DND-41 (cell line): ENCODE measurements at regions not wholly inside any gene's neighbourhood (a gene's known extent, or its start where the extent isn't known, plus 50 kb on each side); places are given as distances from the start of the nearest gene placed in this dataset.

Source experiments
- EZH2 ChIP-seq: IDR thresholded peaks from 3 replicates; pipeline ENCODE4 v1.6.1; 2012; ENCODE audit warnings: borderline replicate concordance, low read depth, mild to moderate bottlenecking, moderate library complexity, low read length, inconsistent platforms; ENCODE audit not compliant: severe bottlenecking
- TF ChIP-seq, protein P1 (sequence below): IDR thresholded peaks from 2 replicates; pipeline ENCODE4 v1.5.1; 2012; ENCODE audit warnings: borderline replicate concordance, low read length, moderate library complexity, mild to moderate bottlenecking; ENCODE audit not compliant: poor library complexity, severe bottlenecking; ENCODE audit errors: extremely low read depth

DNA sequence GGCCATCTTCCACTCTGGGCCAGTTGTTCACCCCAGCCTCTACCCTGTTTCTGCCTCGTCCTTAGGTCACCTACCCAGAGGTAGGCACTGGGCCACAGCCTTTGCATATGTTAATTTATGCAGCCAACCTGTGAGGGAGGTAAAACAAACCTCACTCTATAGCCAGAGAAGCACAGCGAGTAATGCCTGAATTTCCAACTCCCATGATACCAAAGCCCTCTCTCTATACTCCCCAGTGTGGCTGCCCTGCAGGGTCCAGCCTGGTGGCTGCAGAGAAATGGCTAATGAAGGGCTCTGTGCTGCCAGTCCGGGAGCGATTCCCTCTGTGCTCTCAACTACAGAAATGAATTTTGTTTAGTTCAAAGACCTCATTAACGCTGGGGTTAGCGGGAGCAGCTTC lies 397.0 kb upstream of the CCL2 start:
- TF ChIP-seq, protein P1, sequence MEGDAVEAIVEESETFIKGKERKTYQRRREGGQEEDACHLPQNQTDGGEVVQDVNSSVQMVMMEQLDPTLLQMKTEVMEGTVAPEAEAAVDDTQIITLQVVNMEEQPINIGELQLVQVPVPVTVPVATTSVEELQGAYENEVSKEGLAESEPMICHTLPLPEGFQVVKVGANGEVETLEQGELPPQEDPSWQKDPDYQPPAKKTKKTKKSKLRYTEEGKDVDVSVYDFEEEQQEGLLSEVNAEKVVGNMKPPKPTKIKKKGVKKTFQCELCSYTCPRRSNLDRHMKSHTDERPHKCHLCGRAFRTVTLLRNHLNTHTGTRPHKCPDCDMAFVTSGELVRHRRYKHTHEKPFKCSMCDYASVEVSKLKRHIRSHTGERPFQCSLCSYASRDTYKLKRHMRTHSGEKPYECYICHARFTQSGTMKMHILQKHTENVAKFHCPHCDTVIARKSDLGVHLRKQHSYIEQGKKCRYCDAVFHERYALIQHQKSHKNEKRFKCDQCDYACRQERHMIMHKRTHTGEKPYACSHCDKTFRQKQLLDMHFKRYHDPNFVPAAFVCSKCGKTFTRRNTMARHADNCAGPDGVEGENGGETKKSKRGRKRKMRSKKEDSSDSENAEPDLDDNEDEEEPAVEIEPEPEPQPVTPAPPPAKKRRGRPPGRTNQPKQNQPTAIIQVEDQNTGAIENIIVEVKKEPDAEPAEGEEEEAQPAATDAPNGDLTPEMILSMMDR = no peak
- TF ChIP-seq EZH2 = no peak
